ENCODE measurements at regions not wholly inside any gene's neighbourhood (a gene's known extent, or its start where the extent isn't known, plus 50 kb on each side); places are given as distances from the start of the nearest gene placed in this dataset.

GRCh38 chr13:93045836-93046235 lies 180.8 kb upstream of the GPC6 start:
- no peak for TF ChIP-seq ZNF274 (IDR thresholded peaks at IDR 0.05; ENCODE audit: borderline replicate concordance, extremely low read depth, low read length)
- TF ChIP-seq, protein P1, sequence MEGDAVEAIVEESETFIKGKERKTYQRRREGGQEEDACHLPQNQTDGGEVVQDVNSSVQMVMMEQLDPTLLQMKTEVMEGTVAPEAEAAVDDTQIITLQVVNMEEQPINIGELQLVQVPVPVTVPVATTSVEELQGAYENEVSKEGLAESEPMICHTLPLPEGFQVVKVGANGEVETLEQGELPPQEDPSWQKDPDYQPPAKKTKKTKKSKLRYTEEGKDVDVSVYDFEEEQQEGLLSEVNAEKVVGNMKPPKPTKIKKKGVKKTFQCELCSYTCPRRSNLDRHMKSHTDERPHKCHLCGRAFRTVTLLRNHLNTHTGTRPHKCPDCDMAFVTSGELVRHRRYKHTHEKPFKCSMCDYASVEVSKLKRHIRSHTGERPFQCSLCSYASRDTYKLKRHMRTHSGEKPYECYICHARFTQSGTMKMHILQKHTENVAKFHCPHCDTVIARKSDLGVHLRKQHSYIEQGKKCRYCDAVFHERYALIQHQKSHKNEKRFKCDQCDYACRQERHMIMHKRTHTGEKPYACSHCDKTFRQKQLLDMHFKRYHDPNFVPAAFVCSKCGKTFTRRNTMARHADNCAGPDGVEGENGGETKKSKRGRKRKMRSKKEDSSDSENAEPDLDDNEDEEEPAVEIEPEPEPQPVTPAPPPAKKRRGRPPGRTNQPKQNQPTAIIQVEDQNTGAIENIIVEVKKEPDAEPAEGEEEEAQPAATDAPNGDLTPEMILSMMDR (IDR thresholded peaks at IDR 0.05; ENCODE audit: control extremely low read depth in 1 of 3, insufficient read depth in 1 of 3, low read depth in 1 of 3, low read length in 3 of 3) = no peak
- no peak for TF ChIP-seq POLR2A (IDR thresholded peaks at IDR 0.05; ENCODE audit: control extremely low read depth in 1 of 2, low read depth in 2 of 2, low read length in 2 of 2)
- no peak for TF ChIP-seq RBBP5 (IDR thresholded peaks at IDR 0.05; ENCODE audit: borderline replicate concordance, low read depth, low read length)
- no peak for TF ChIP-seq EGR1 (IDR thresholded peaks at IDR 0.05; ENCODE audit: borderline replicate concordance, low read depth, low read length)
